Cardiac fibroblast (primary cell): ENCODE measurements at regions not wholly inside any gene's neighbourhood (a gene's known extent, or its start where the extent isn't known, plus 50 kb on each side); places are given as distances from the start of the nearest gene placed in this dataset.

Experiments used
- DNase-seq, 2 donors: peaks; one replicate each; pipeline versions ENCODE4 v3.0.0 to v3.0.0-alpha.2; 2010; ENCODE audit warnings: low read depth in 2 of 2
- H3K4me3 ChIP-seq, 2 donors: replicated peaks in 1 of 2; 1 replicate in 1 of 2; 2 replicates in 1 of 2; pipeline ENCODE4 v1.5.1; 2011; ENCODE audit warnings: low read depth in 2 of 2, low read length in 2 of 2, mild to moderate bottlenecking in 2 of 2, moderate library complexity in 1 of 2
- TF ChIP-seq, protein P1 (sequence below): IDR thresholded peaks from one replicate; pipeline ENCODE4 v1.5.1; 2011; ENCODE audit warnings: low read depth, mild to moderate bottlenecking, low read length, inconsistent platforms

DNA sequence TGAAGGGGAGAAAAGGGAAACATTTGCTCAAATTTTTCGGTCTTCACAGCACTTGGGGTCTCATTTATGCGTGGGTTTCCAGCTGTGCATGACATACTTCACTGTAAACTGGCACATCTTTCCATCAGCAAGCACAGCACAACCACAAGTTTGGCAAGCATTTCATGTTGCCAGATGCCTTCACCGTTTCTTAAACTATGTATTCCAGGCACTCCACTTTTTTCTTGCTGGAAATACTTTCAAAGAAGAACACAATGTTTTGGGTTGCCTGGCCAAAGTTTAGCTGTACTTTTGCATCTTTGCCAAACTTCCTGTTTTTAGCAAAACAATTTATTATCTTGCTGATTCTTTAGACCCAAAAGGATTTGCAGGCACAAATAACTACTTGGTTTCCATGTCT is 194.6 kb upstream of the MEIS1 start:
- DNase-seq, result no peak
- no peak overlapping the region for H3K4me3 ChIP-seq
- TF ChIP-seq, protein P1, sequence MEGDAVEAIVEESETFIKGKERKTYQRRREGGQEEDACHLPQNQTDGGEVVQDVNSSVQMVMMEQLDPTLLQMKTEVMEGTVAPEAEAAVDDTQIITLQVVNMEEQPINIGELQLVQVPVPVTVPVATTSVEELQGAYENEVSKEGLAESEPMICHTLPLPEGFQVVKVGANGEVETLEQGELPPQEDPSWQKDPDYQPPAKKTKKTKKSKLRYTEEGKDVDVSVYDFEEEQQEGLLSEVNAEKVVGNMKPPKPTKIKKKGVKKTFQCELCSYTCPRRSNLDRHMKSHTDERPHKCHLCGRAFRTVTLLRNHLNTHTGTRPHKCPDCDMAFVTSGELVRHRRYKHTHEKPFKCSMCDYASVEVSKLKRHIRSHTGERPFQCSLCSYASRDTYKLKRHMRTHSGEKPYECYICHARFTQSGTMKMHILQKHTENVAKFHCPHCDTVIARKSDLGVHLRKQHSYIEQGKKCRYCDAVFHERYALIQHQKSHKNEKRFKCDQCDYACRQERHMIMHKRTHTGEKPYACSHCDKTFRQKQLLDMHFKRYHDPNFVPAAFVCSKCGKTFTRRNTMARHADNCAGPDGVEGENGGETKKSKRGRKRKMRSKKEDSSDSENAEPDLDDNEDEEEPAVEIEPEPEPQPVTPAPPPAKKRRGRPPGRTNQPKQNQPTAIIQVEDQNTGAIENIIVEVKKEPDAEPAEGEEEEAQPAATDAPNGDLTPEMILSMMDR, result no peak

DNA sequence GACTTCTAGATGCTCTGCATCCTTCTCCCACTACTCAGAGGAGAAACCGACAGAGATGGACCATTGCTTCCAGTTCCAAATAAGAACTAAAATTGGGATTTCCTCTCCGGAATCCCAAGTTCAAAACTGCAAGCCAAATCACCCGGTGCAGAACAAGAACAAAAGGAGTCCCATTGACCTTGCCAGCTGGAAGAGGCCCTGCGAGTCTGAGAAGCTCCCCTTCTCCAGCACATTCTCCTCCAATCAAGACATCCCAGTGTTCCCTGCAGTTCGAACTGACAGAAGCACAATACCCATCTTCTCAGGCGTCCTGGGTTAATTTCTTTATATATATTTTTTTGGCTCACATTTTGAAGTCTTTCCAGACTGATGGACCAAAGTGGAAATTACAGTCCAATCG is 195.3 kb upstream of the MEIS1 start:
- H3K4me3 ChIP-seq, result no peak overlapping the region
- DNase-seq, result no peak
- TF ChIP-seq, protein P1, result no peak

- TF ChIP-seq, protein P1, result no peak
- H3K4me3 ChIP-seq, result no peak overlapping the region
- DNase-seq, result no peak
These were observed 197.0 kb upstream of the MEIS1 start for GRCh38 chr2:66237803-66238379.

DNA sequence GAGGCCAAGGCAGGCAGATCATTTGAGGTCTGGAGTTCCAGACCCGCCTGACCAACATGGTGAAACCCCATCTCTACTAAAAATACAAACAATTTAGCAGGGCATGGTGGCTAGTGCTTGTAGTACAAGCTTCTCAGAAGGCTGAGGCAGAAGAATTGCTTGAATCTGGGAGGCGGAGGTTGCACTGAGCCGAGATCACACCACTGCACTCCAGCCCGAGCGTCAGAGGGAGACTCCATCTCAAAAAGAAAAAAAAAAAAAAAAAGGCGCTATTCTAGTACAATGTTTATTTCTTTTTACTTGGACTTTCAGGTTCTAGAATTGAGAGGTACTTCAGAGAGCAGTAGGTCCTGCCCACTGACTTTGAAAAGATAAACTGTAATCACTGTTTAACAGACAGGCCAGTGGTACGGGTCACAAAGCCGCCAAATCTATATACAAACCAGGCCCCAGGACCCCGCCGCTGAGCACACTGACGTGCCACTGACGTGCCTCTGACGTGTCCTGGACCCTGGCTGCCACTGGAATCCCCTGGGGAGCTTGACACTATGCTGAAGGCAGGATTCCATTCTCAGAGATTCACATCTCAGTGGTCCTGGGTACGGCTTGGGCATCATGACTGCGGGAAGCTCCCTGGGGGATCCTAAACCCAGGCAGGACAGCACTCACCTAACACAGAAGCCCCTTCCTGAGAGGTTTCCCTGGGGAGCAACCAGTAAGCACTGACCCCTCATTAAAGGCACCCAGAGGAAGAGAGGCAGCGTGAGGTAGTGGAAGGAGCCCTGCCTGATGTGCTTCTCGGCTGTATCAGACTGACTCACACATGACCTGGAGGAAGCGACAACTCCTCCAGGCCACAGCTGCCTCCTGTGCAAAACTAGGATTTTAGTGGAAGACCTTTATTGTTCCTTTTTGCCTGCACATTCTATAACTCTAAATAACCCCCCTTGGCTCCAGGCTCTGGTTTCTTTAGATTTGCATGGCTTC is 197.8 kb upstream of the MEIS1 start:
- no peak overlapping the region for H3K4me3 ChIP-seq
- DNase-seq, result no peak
- TF ChIP-seq, protein P1, result no peak

- H3K4me3 ChIP-seq, result no peak overlapping the region
These were observed 198.7 kb upstream of the MEIS1 start for GRCh38 chr2:66236067-66236685.

GRCh38 chr2:66235428-66235827 is 199.5 kb upstream of the MEIS1 start:
- DNase-seq, result no peak
- TF ChIP-seq, protein P1, result no peak
- no peak overlapping the region for H3K4me3 ChIP-seq

More at GRCh38 chr2:66236067-66236685, 198.7 kb upstream of the MEIS1 start:
- no peak for DNase-seq
- TF ChIP-seq, protein P1, result no peak
